K562 (cell line): ENCODE measurements at regions not wholly inside any gene's neighbourhood (a gene's known extent, or its start where the extent isn't known, plus 50 kb on each side); places are given as distances from the start of the nearest gene placed in this dataset.

Experiments used
- ATAC-seq: fragments of 200-7000 bp; cut with Tn5 transposase; 3 replicates; pipeline ENCODE4 v1.9.1; 2020; ENCODE audit warnings: moderate library complexity
- BruUV-seq: library from RNA; stranded (reverse); fragments of 400-500 nt; replicated peaks from 2 replicates; lab custom pipeline; 2021; lab: Mats Ljungman, UMichigan
- CTCF ChIA-PET: fragments of 300-600 bp; formaldehyde crosslinking; extraction: SDS; loops from one replicate; lab custom pipeline; 2021; ENCODE audit warnings: low intra/inter-chr PET ratio; lab: Yijun Ruan, JAX
- POLR2A ChIA-PET: fragments of 300-600, 350-650 bp; sonication (Branson Sonifier 250); formaldehyde crosslinking; extraction: SDS; loops from one replicate; lab custom pipeline; 2021; ENCODE audit warnings: antibody characterized with exemption, inconsistent platforms; lab: Yijun Ruan, JAX
- DNase-seq, 4 experiments: peaks; one replicate each; pipeline versions ENCODE4 v3.0.0 to v3.0.0-alpha.2; 2011 to 2018; ENCODE audit warnings: low spot score in 3 of 4, mixed read lengths in 3 of 4; ENCODE audit errors: extremely low read depth in 1 of 4
- FAIRE-seq: peaks from 2 replicates; lab custom pipeline; 2011; peaks lifted over from hg19 to GRCh38; lab: Jason Lieb, UNC
- H2AFZ ChIP-seq: 2 replicates; pipeline ENCODE4 v1.6.0; 2011; ENCODE audit warnings: low read depth, low read length, control low read depth, inconsistent platforms
- H3K27ac ChIP-seq: fragments of 200-600 bp; 3 replicates; pipeline ENCODE4 v1.8.0; 2011; ENCODE audit warnings: low read depth, mild to moderate bottlenecking, control low read depth, inconsistent platforms, low read length, moderate library complexity, mixed read lengths; ENCODE audit errors: extremely low read depth
- H3K27me3 ChIP-seq, 2 experiments: fragments of 300-600 bp in 1 of 2; 2 replicates in 1 of 2; 3 replicates in 1 of 2; pipeline versions ENCODE4 v1.6.0 to v1.8.0; 2011; ENCODE audit warnings: inconsistent platforms in 2 of 2, low read length in 2 of 2, mild to moderate bottlenecking in 1 of 2, mixed read lengths in 1 of 2, moderate library complexity in 1 of 2; ENCODE audit not compliant: control insufficient read depth in 2 of 2, insufficient read depth in 2 of 2
- H3K36me3 ChIP-seq: fragments of 300-600 bp; 3 replicates; pipeline ENCODE4 v1.8.0; 2011; ENCODE audit warnings: mild to moderate bottlenecking, low read length, inconsistent platforms; ENCODE audit not compliant: control insufficient read depth, insufficient read depth
- H3K4me1 ChIP-seq, 2 experiments: fragments of 200-600 bp in 1 of 2; replicated peaks in 1 of 2; 2 replicates in 1 of 2; 3 replicates in 1 of 2; pipeline versions ENCODE4 v1.5.1 to v1.8.0; 2011; ENCODE audit warnings: inconsistent platforms in 2 of 2, low read length in 2 of 2, mild to moderate bottlenecking in 1 of 2, mixed read lengths in 1 of 2, moderate library complexity in 1 of 2; ENCODE audit not compliant: control insufficient read depth in 2 of 2, insufficient read depth in 2 of 2
- H3K4me2 ChIP-seq: 2 replicates; pipeline ENCODE4 v1.6.1; 2011; ENCODE audit warnings: low read length, control low read depth, inconsistent platforms, mixed read lengths; ENCODE audit not compliant: insufficient read depth
- H3K4me3 ChIP-seq: fragments of 200-600 bp; sonication (generic), shearing (Covaris generic); 2 replicates; pipeline ENCODE4 v1.5.1; 2016; ENCODE audit warnings: control low read depth, inconsistent platforms
- H3K79me2 ChIP-seq: fragments of 200-600 bp; 3 replicates; pipeline ENCODE4 v1.8.0; 2011; ENCODE audit warnings: low read length, inconsistent platforms; ENCODE audit not compliant: control insufficient read depth, insufficient read depth
- H3K9ac ChIP-seq, 2 experiments: 2 replicates each; pipeline versions ENCODE4 v1.6.0 to v1.6.1; 2011; ENCODE audit warnings: low read depth in 2 of 2, low read length in 2 of 2, control low read depth in 1 of 2, inconsistent platforms in 1 of 2, mild to moderate bottlenecking in 1 of 2, mixed read lengths in 1 of 2; ENCODE audit not compliant: insufficient read depth in 1 of 2
- H3K9me1 ChIP-seq: one replicate; pipeline ENCODE4 v1.6.0; 2011; ENCODE audit warnings: inconsistent platforms, mild to moderate bottlenecking, low read length, moderate library complexity; ENCODE audit not compliant: control insufficient read depth, insufficient read depth
- H3K9me3 ChIP-seq: replicated peaks from 2 replicates; pipeline ENCODE4 v1.5.1; 2011; ENCODE audit warnings: low read depth, low read length, inconsistent platforms; ENCODE audit not compliant: control insufficient read depth, insufficient read depth
- H4K20me1 ChIP-seq: replicated peaks from 2 replicates; pipeline ENCODE4 v1.6.1; 2011; ENCODE audit warnings: low read length, inconsistent platforms, mixed read lengths; ENCODE audit not compliant: control insufficient read depth, insufficient read depth
- ARID3A ChIP-seq: IDR thresholded peaks from 2 replicates; pipeline ENCODE4 v1.6.1; 2012; ENCODE audit warnings: low read depth, low read length, improper control_type of control experiment, borderline replicate concordance
- BCL6 ChIP-seq: fragments of 250-450 bp; sonication (Bioruptor Pico); IDR thresholded peaks from 2 replicates; pipeline ENCODE4 v1.4.0; 2020
- BHLHE40 ChIP-seq: IDR thresholded peaks from 2 replicates; pipeline ENCODE4 v1.6.1; 2011; ENCODE audit warnings: low read length, improper control_type of control experiment
- CBX8 ChIP-seq: fragments of 200-600 bp; sonication (generic); IDR thresholded peaks from 2 replicates; pipeline ENCODE4 v1.6.1; 2012; ENCODE audit warnings: borderline replicate concordance, mixed run types, low read depth, mild to moderate bottlenecking, moderate library complexity, mixed read lengths, low read length, control low read depth, inconsistent platforms; ENCODE audit not compliant: poor library complexity, severe bottlenecking; ENCODE audit errors: extremely low read depth
- CEBPB ChIP-seq: fragments of 450-650 bp; IDR thresholded peaks from 2 replicates; pipeline ENCODE4 v1.6.1; 2016; ENCODE audit warnings: missing genetic modification characterization, missing compliant biosample characterization
- GTF2F1 ChIP-seq: IDR thresholded peaks from 2 replicates; pipeline ENCODE4 v1.6.1; 2011; ENCODE audit warnings: low read depth, low read length, improper control_type of control experiment
- KAT2B ChIP-seq: IDR thresholded peaks from one replicate; pipeline ENCODE4 v1.6.1; 2012; ENCODE audit warnings: low read depth, mild to moderate bottlenecking, control low read depth, inconsistent platforms, low read length, moderate library complexity
- MAZ ChIP-seq, 2 experiments: fragments of 450-650 bp in 1 of 2; sonication (generic) in 1 of 2; formaldehyde crosslinking; IDR thresholded peaks in 1 of 2; conservative IDR thresholded peaks in 1 of 2; 2 replicates each; pipeline versions ENCODE4 v1.4.0 to v1.5.0; 2020; ENCODE audit warnings: mild to moderate bottlenecking in 1 of 2, missing genetic modification reagents in 1 of 2
- PML ChIP-seq: IDR thresholded peaks from 2 replicates; pipeline ENCODE4 v1.6.1; 2012; ENCODE audit warnings: low read length, inconsistent platforms
- RB1 ChIP-seq: fragments of 450-650 bp; IDR thresholded peaks from 2 replicates; pipeline ENCODE4 v1.6.1; 2017; ENCODE audit warnings: low read depth, mild to moderate bottlenecking
- TCF3 ChIP-seq: sonication (generic); formaldehyde crosslinking; IDR thresholded peaks from 2 replicates; pipeline ENCODE4 v1.4.0; 2020; ENCODE audit warnings: mild to moderate bottlenecking, missing genetic modification reagents
- THAP7 ChIP-seq: fragments of 250-450 bp; sonication (Bioruptor Pico); IDR thresholded peaks from 2 replicates; pipeline ENCODE4 v1.5.0; 2021
- YBX1 ChIP-seq: fragments of 450-650 bp; IDR thresholded peaks from 2 replicates; pipeline ENCODE4 v1.7.1; 2016; ENCODE audit warnings: mild to moderate bottlenecking
- ZNF232 ChIP-seq: sonication (generic); formaldehyde crosslinking; IDR thresholded peaks from 2 replicates; pipeline ENCODE4 v1.8.0; 2022; ENCODE audit warnings: mild to moderate bottlenecking, missing genetic modification reagents
- ZNF384 ChIP-seq: IDR thresholded peaks from 2 replicates; pipeline ENCODE4 v1.6.1; 2012; ENCODE audit warnings: low read depth, low read length, improper control_type of control experiment
- in situ Hi-C: fragments of 300-500 bp; cut with MboI; formaldehyde crosslinking; loops from 4 replicates; pipeline ENCODE4 v1.15.0; 2018; ENCODE audit warnings: inconsistent platforms, mixed read lengths
- intact Hi-C: fragments of 100-400 bp; cut with micrococcal nuclease; formaldehyde crosslinking; loops from 2 replicates; pipeline ENCODE4 v1.14.2; 2022
- TF ChIP-seq, protein P1 (sequence below): fragments of 250-450 bp; sonication (Bioruptor Pico); IDR thresholded peaks from 2 replicates; pipeline ENCODE4 v1.5.0; 2020; ENCODE audit warnings: mild to moderate bottlenecking, borderline replicate concordance
- TF ChIP-seq, protein P2 (sequence below), 2 experiments: fragments of 450-650 bp in 1 of 2; sonication (generic) in 1 of 2; formaldehyde crosslinking in 1 of 2; IDR thresholded peaks in 1 of 2; conservative IDR thresholded peaks in 1 of 2; 2 replicates each; pipeline versions ENCODE4 v1.6.1 to v1.8.1; 2016 to 2023; ENCODE audit warnings: mild to moderate bottlenecking in 2 of 2, moderate library complexity in 2 of 2, inconsistent platforms in 1 of 2, missing genetic modification reagents in 1 of 2

- H3K27ac ChIP-seq, result no peak overlapping the region
- no TSS peak for BruUV-seq
- no peak for FAIRE-seq
Measured at GRCh38 chr1:93774707-93775106, 93.1 kb upstream of the BCAR3 start.

More at GRCh38 chr1:93774707-93775106, 93.1 kb upstream of the BCAR3 start:
- Histone ChIP-seq H4K20me1 (no peaks in the 10 kb centered on the region), H3K9me3 (no peaks in the 10 kb centered on the region), H3K4me2 (no peak overlapping the region), H3K9ac (no peak overlapping the region), H3K4me3 (no peak overlapping the region), H3K36me3 (no peaks in the 10 kb centered on the region), H3K4me1 (no peaks in the 10 kb centered on the region), H3K9me1 (no peaks in the 10 kb centered on the region), H3K27me3 (peaks cover 0 to 5% of the 10 kb centered on the region in 2 experiments; a peak in 2 of 5 replicates), H2AFZ (no peak overlapping the region), H3K79me2 (no peaks in the 10 kb centered on the region)
- TF ChIP-seq BHLHE40 (no peak), CBX8 (no peak), ARID3A (no peak), ZNF232 (no peak), BCL6 (no peak), YBX1 (no peak), PML (no peak), THAP7 (CRISPR knock-in tag) (no peak), GTF2F1 (no peak), TCF3 (CRISPR knock-in tag) (no peak), MAZ (CRISPR knock-in tag; conservative IDR thresholded peaks at IDR 0.05 in 1 of 2, IDR thresholded peaks at IDR 0.05 in 1 of 2) (no peak), RB1 (no peak), KAT2B (no peak), ZNF384 (no peak), CEBPB (tag) (no peak)
- TF ChIP-seq, protein P1, sequence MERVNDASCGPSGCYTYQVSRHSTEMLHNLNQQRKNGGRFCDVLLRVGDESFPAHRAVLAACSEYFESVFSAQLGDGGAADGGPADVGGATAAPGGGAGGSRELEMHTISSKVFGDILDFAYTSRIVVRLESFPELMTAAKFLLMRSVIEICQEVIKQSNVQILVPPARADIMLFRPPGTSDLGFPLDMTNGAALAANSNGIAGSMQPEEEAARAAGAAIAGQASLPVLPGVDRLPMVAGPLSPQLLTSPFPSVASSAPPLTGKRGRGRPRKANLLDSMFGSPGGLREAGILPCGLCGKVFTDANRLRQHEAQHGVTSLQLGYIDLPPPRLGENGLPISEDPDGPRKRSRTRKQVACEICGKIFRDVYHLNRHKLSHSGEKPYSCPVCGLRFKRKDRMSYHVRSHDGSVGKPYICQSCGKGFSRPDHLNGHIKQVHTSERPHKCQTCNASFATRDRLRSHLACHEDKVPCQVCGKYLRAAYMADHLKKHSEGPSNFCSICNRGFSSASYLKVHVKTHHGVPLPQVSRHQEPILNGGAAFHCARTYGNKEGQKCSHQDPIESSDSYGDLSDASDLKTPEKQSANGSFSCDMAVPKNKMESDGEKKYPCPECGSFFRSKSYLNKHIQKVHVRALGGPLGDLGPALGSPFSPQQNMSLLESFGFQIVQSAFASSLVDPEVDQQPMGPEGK, result no peak
- TF ChIP-seq, protein P2, sequence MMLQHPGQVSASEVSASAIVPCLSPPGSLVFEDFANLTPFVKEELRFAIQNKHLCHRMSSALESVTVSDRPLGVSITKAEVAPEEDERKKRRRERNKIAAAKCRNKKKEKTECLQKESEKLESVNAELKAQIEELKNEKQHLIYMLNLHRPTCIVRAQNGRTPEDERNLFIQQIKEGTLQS (IDR thresholded peaks at IDR 0.05), result no peak
- TF ChIP-seq, protein P2 (CRISPR knock-in tag; conservative IDR thresholded peaks at IDR 0.05), result no peak
- POLR2A ChIA-PET, result no interaction called here
- CTCF ChIA-PET, result no interaction called here
- in situ Hi-C loops, result no loop called here
- intact Hi-C loops, result no loop called here
- no peak for DNase-seq
- no peak for ATAC-seq
